ENCODE measurements at regions not wholly inside any gene's neighbourhood (a gene's known extent, or its start where the extent isn't known, plus 50 kb on each side); places are given as distances from the start of the nearest gene placed in this dataset.

- Histone ChIP-seq H3K27me3 (ENCODE audit: control insufficient read depth, insufficient read depth, low read length) (peaks cover 3% of the 10 kb centered on the region), H3K9me3 (replicated peaks; ENCODE audit: control insufficient read depth, low read depth, low read length) (no peaks in the 10 kb centered on the region), H3K4me1 (ENCODE audit: control insufficient read depth, insufficient read depth, low read length) (no peaks in the 10 kb centered on the region), H3K4me3 (ENCODE audit: low read length) (no peak overlapping the region), H3K27ac (ENCODE audit: low read length) (no peak overlapping the region), H3K36me3 (ENCODE audit: control insufficient read depth, insufficient read depth, low read length) (no peaks in the 10 kb centered on the region)
- WGBS (ENCODE audit: insufficient coverage): no CpG with 5 or more reads among the region's 2 CpGs
- DNase-seq: no peak
These were observed 361.2 kb upstream of the HNRNPA3 start for GRCh38 chr2:176851200-176851888.

GRCh38 chr2:176851889-176852483 is 360.6 kb upstream of the HNRNPA3 start:
- DNase-seq: no peak
- no peak overlapping the region for H3K27ac ChIP-seq (ENCODE audit: low read length)
- no CpG with 5 or more reads among the region's 1 CpG for WGBS (ENCODE audit: insufficient coverage)
- no peaks in the 10 kb centered on the region for H3K9me3 ChIP-seq (replicated peaks; ENCODE audit: control insufficient read depth, low read depth, low read length)
- no peaks in the 10 kb centered on the region for H3K36me3 ChIP-seq (ENCODE audit: control insufficient read depth, insufficient read depth, low read length)
- no peaks in the 10 kb centered on the region for H3K4me1 ChIP-seq (ENCODE audit: control insufficient read depth, insufficient read depth, low read length)
- H3K4me3 ChIP-seq (ENCODE audit: low read length): no peak overlapping the region
- H3K27me3 ChIP-seq (ENCODE audit: control insufficient read depth, insufficient read depth, low read length): peaks cover 3% of the 10 kb centered on the region

DNA sequence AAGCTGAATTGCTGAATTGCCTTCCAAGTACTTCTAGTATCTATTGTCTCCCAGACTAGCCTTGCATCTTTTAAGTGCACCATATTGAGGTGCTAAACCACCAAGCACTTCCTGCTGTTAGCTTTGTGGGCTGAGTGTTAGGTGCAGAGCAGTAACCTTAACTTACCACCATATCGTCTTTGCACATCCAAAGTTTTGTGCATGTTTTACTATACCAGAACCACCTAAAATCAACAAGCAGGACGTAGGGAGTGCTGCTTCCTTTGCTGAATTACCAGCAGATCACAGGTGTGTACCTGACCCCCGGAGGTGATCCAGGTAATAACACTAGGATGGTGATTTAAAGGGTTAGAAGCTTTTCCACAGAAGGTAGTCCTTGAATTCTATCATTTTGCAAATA is 359.9 kb upstream of the HNRNPA3 start:
- H3K9me3 ChIP-seq (replicated peaks; ENCODE audit: control insufficient read depth, low read depth, low read length): no peaks in the 10 kb centered on the region
- H3K27ac ChIP-seq (ENCODE audit: low read length): no peak overlapping the region
- 50% methylated on average over 2 of the region's 3 CpGs for WGBS (ENCODE audit: insufficient coverage)
- DNase-seq: no peak
- H3K27me3 ChIP-seq (ENCODE audit: control insufficient read depth, insufficient read depth, low read length): peaks cover 3% of the 10 kb centered on the region
- H3K4me3 ChIP-seq (ENCODE audit: low read length): no peak overlapping the region
- no peaks in the 10 kb centered on the region for H3K4me1 ChIP-seq (ENCODE audit: control insufficient read depth, insufficient read depth, low read length)
- H3K36me3 ChIP-seq (ENCODE audit: control insufficient read depth, insufficient read depth, low read length): no peaks in the 10 kb centered on the region

DNA sequence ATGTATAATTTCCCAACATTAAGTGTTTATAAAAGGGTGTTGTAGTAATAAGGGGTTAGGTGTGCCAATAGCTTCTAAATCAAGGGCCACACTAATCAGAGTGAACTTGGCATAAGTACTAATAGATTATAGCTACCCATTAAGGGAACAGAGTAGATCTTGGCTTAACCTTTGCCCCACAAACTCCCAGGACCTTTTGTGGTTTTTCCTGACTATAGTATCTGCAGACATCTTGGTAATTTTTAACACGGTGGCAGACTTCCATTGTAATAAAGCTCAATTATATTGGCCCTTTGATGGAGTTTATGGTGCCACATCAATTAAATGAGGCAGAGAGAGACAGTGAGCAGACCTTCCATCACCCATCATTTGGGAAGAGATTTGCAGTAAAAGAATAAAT is 358.5 kb upstream of the HNRNPA3 start:
- no peaks in the 10 kb centered on the region for H3K36me3 ChIP-seq (ENCODE audit: control insufficient read depth, insufficient read depth, low read length)
- H3K9me3 ChIP-seq (replicated peaks; ENCODE audit: control insufficient read depth, low read depth, low read length): no peaks in the 10 kb centered on the region
- H3K27me3 ChIP-seq (ENCODE audit: control insufficient read depth, insufficient read depth, low read length): no peaks in the 10 kb centered on the region
- H3K4me1 ChIP-seq (ENCODE audit: control insufficient read depth, insufficient read depth, low read length): no peaks in the 10 kb centered on the region
- no peak overlapping the region for H3K27ac ChIP-seq (ENCODE audit: low read length)
- H3K4me3 ChIP-seq (ENCODE audit: low read length): no peak overlapping the region
- no CpG with 5 or more reads among the region's 1 CpG for WGBS (ENCODE audit: insufficient coverage)
- no peak for DNase-seq

DNA sequence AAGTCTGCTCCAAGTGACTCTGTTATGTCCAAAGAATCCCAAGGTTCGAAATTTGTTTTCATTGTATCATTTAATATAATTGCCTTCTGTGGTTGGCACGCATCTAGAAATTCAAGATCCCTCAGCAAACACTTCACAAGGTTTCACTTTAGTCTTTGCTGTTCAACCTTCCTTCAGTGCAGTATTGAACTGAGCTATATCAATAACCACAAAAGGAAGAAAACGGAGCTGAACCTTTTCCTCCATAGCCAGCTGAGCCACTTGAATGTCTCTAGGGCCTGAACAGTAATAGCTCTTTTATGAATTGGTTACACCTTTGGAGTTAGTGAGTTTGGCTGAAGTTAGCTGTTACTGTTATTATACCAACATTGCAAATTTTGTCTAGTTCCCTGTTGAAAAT is 357.7 kb upstream of the HNRNPA3 start:
- Histone ChIP-seq H3K4me1 (ENCODE audit: control insufficient read depth, insufficient read depth, low read length) (no peaks in the 10 kb centered on the region), H3K4me3 (ENCODE audit: low read length) (no peak overlapping the region), H3K27me3 (ENCODE audit: control insufficient read depth, insufficient read depth, low read length) (no peaks in the 10 kb centered on the region), H3K36me3 (ENCODE audit: control insufficient read depth, insufficient read depth, low read length) (no peaks in the 10 kb centered on the region), H3K27ac (ENCODE audit: low read length) (no peak overlapping the region), H3K9me3 (replicated peaks; ENCODE audit: control insufficient read depth, low read depth, low read length) (no peaks in the 10 kb centered on the region)
- WGBS (ENCODE audit: insufficient coverage): no CpG with 5 or more reads among the region's 3 CpGs
- no peak for DNase-seq

GRCh38 chr2:176856683-176857082 is 355.9 kb upstream of the HNRNPA3 start:
- Histone ChIP-seq H3K4me1 (ENCODE audit: control insufficient read depth, insufficient read depth, low read length) (no peaks in the 10 kb centered on the region), H3K9me3 (replicated peaks; ENCODE audit: control insufficient read depth, low read depth, low read length) (no peaks in the 10 kb centered on the region), H3K27me3 (ENCODE audit: control insufficient read depth, insufficient read depth, low read length) (no peaks in the 10 kb centered on the region), H3K36me3 (ENCODE audit: control insufficient read depth, insufficient read depth, low read length) (no peaks in the 10 kb centered on the region), H3K27ac (ENCODE audit: low read length) (no peak overlapping the region), H3K4me3 (ENCODE audit: low read length) (no peak overlapping the region)
- DNase-seq: no peak
- no CpG with 5 or more reads among the region's 1 CpG for WGBS (ENCODE audit: insufficient coverage)

DNA sequence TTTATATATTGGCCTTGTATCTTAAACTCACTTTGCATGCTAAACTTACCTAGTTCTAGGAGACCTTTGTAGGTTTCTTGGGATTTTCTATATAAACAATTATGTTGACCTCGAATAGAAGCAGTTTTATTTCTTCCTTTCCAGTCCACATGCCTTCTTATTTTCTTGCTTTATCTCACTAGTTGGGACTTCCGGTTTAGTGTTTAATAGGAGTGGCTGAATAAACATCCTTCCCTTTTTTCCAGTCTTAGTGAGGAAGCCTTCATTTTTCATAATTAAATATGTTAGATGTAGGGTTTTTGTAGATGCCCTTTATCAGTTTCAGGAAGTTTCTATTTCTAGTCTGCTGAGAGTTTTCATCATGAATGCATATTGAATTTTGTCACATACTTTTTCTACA is 347.3 kb upstream of the HNRNPA3 start:
- no peak for DNase-seq
- no peaks in the 10 kb centered on the region for H3K4me1 ChIP-seq (ENCODE audit: control insufficient read depth, insufficient read depth, low read length)

GRCh38 chr2:176872406-176872805 is 340.2 kb upstream of the HNRNPA3 start:
- Histone ChIP-seq H3K27me3 (ENCODE audit: control insufficient read depth, insufficient read depth, low read length) (no peaks in the 10 kb centered on the region), H3K36me3 (ENCODE audit: control insufficient read depth, insufficient read depth, low read length) (no peaks in the 10 kb centered on the region), H3K4me1 (ENCODE audit: control insufficient read depth, insufficient read depth, low read length) (no peaks in the 10 kb centered on the region), H3K9me3 (replicated peaks; ENCODE audit: control insufficient read depth, low read depth, low read length) (peaks cover 2% of the 10 kb centered on the region), H3K27ac (ENCODE audit: low read length) (no peak overlapping the region), H3K4me3 (ENCODE audit: low read length) (no peak overlapping the region)
- no CpG with 5 or more reads among the region's 3 CpGs for WGBS (ENCODE audit: insufficient coverage)
- no peak for DNase-seq

More for the DNA sequence above, 347.3 kb upstream of the HNRNPA3 start:
- WGBS (ENCODE audit: insufficient coverage): no CpG with 5 or more reads among the region's 2 CpGs
- H3K4me3 ChIP-seq (ENCODE audit: low read length): no peak overlapping the region
- H3K9me3 ChIP-seq (replicated peaks; ENCODE audit: control insufficient read depth, low read depth, low read length): no peaks in the 10 kb centered on the region
- H3K27ac ChIP-seq (ENCODE audit: low read length): no peak overlapping the region
- no peaks in the 10 kb centered on the region for H3K27me3 ChIP-seq (ENCODE audit: control insufficient read depth, insufficient read depth, low read length)
- no peaks in the 10 kb centered on the region for H3K36me3 ChIP-seq (ENCODE audit: control insufficient read depth, insufficient read depth, low read length)

DNA sequence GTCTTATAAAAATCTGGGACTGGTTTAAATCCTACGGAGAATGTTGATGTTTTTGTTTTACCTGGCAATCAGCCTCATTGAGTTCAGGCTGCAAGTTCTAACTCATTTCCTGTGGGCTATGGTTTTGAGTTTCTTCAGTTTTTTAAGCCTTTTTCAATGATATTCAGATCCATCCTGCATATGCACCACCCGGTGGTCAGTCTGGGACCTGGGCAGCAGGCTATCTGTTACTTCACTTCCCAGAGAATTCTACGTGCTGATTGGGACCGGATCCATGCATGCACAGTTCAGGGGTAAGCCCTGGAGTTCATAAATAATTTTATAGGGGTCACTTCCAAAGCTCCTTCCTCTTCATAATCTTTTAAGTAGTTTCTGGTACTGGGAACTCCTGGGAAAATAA is 339.2 kb upstream of the HNRNPA3 start:
- H3K9me3 ChIP-seq (replicated peaks; ENCODE audit: control insufficient read depth, low read depth, low read length): peaks cover 2% of the 10 kb centered on the region

DNA sequence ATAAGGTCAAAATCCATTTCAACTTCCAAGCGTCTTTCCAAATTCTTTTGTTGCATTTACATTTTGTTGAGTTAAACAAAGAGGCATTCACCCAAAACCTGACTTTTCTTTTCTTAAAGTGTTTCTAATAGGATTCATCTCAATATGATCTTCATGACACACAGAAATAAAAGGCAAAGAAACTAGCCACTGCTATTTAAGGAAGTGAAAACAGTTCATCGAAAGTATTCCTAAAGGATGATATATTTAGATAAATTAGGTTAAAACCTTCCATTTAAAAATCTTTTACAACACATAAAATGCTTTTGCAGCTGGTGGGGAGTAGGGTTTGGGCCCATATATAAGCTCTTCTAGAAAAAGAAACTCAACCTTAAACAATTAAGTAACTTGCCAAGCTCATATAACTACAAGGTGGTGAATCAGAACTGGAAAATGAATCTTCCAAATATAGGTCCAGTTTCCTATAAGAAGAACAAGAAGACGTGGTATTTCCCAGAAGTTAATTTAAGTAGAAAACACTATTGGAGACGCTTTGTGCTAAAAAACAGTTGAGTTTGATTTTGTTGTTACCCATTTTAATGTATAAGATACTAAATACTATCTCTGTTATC is 336.0 kb upstream of the HNRNPA3 start:
- Histone ChIP-seq H3K9me3 (replicated peaks; ENCODE audit: control insufficient read depth, low read depth, low read length) (peaks cover 2% of the 10 kb centered on the region), H3K36me3 (ENCODE audit: control insufficient read depth, insufficient read depth, low read length) (no peaks in the 10 kb centered on the region), H3K4me3 (ENCODE audit: low read length) (no peak overlapping the region), H3K4me1 (ENCODE audit: control insufficient read depth, insufficient read depth, low read length) (no peaks in the 10 kb centered on the region), H3K27me3 (ENCODE audit: control insufficient read depth, insufficient read depth, low read length) (no peaks in the 10 kb centered on the region), H3K27ac (ENCODE audit: low read length) (no peak overlapping the region)
- peak; percentile 26 for DNase-seq
- WGBS (ENCODE audit: insufficient coverage): no CpG with 5 or more reads among the region's 4 CpGs

More for the DNA sequence above, 339.2 kb upstream of the HNRNPA3 start:
- Histone ChIP-seq H3K4me3 (ENCODE audit: low read length) (no peak overlapping the region), H3K36me3 (ENCODE audit: control insufficient read depth, insufficient read depth, low read length) (no peaks in the 10 kb centered on the region), H3K27ac (ENCODE audit: low read length) (no peak overlapping the region), H3K27me3 (ENCODE audit: control insufficient read depth, insufficient read depth, low read length) (no peaks in the 10 kb centered on the region), H3K4me1 (ENCODE audit: control insufficient read depth, insufficient read depth, low read length) (no peaks in the 10 kb centered on the region)
- DNase-seq: peak; percentile 7
- WGBS (ENCODE audit: insufficient coverage): no CpG with 5 or more reads among the region's 4 CpGs
